GM12873 (cell line): ENCODE measurements at regions not wholly inside any gene's neighbourhood (a gene's known extent, or its start where the extent isn't known, plus 50 kb on each side); places are given as distances from the start of the nearest gene placed in this dataset.

Source experiments
- CTCF ChIP-seq: IDR thresholded peaks from 2 replicates; pipeline ENCODE4 v1.5.1; 2012; ENCODE audit warnings: low read depth, mild to moderate bottlenecking, moderate library complexity, low read length, control low read depth; ENCODE audit not compliant: insufficient read depth; ENCODE audit errors: missing control alignments

GRCh38 chr3:23697416-23697815, 108.3 kb upstream of the UBE2E1 start:
- no peak for TF ChIP-seq CTCF

- TF ChIP-seq CTCF = peak; percentile 30
Observed at GRCh38 chr3:23698652-23699313, 107.0 kb upstream of the UBE2E1 start.

- TF ChIP-seq CTCF = no peak
Observed at GRCh38 chr3:23700616-23701015, 105.1 kb upstream of the UBE2E1 start.

GRCh38 chr3:23701716-23702597, 103.8 kb upstream of the UBE2E1 start:
- no peak for TF ChIP-seq CTCF

- TF ChIP-seq CTCF = no peak
Observed at GRCh38 chr3:23704298-23704697, 101.5 kb upstream of the UBE2E1 start.

GRCh38 chr3:23706111-23706510, 99.6 kb upstream of the UBE2E1 start:
- no peak for TF ChIP-seq CTCF

- no peak for TF ChIP-seq CTCF
Observed at GRCh38 chr3:23709987-23710386, 95.8 kb upstream of the UBE2E1 start.
